ENCODE measurements at regions not wholly inside any gene's neighbourhood (a gene's known extent, or its start where the extent isn't known, plus 50 kb on each side); places are given as distances from the start of the nearest gene placed in this dataset.
A peak's percentile ranks its signal among the peaks of the same experiment; 100 is the strongest.

- TF ChIP-seq CTCF (IDR thresholded peaks at IDR 0.05; ENCODE audit: insufficient read depth, low read depth, low read length, missing control alignments), result no peak
- no peak for DNase-seq (ENCODE audit: low read depth)
Measured at GRCh38 chr9:103625161-103625804, 468.8 kb upstream of the SMC2 start.

GRCh38 chr9:103627731-103628130, 466.4 kb upstream of the SMC2 start:
- no peak for TF ChIP-seq CTCF (IDR thresholded peaks at IDR 0.05; ENCODE audit: insufficient read depth, low read depth, low read length, missing control alignments)
- peak; percentile 86 for DNase-seq (ENCODE audit: low read depth)

More at GRCh38 chr9:103625161-103625804, 468.8 kb upstream of the SMC2 start:
- H3K4me3 ChIP-seq (ENCODE audit: low read length), result no peak overlapping the region

GRCh38 chr9:103649086-103649485, 445.0 kb upstream of the SMC2 start:
- DNase-seq (ENCODE audit: low read depth), result no peak
- no peak for TF ChIP-seq CTCF (IDR thresholded peaks at IDR 0.05; ENCODE audit: insufficient read depth, low read depth, low read length, missing control alignments)
- no peak overlapping the region for H3K4me3 ChIP-seq (ENCODE audit: low read length)

More at GRCh38 chr9:103627731-103628130, 466.4 kb upstream of the SMC2 start:
- no peak overlapping the region for H3K4me3 ChIP-seq (ENCODE audit: low read length)

GRCh38 chr9:103658156-103658555, 436.0 kb upstream of the SMC2 start:
- TF ChIP-seq CTCF (IDR thresholded peaks at IDR 0.05; ENCODE audit: insufficient read depth, low read depth, low read length, missing control alignments), result no peak
- no peak for DNase-seq (ENCODE audit: low read depth)
- H3K4me3 ChIP-seq (ENCODE audit: low read length), result no peak overlapping the region

GRCh38 chr9:103660830-103661229, 433.3 kb upstream of the SMC2 start:
- TF ChIP-seq CTCF (IDR thresholded peaks at IDR 0.05; ENCODE audit: insufficient read depth, low read depth, low read length, missing control alignments), result no peak
- DNase-seq (ENCODE audit: low read depth), result no peak
- H3K4me3 ChIP-seq (ENCODE audit: low read length), result no peak overlapping the region

GRCh38 chr9:103661663-103662062, 432.4 kb upstream of the SMC2 start:
- no peak overlapping the region for H3K4me3 ChIP-seq (ENCODE audit: low read length)
- no peak for DNase-seq (ENCODE audit: low read depth)
- no peak for TF ChIP-seq CTCF (IDR thresholded peaks at IDR 0.05; ENCODE audit: insufficient read depth, low read depth, low read length, missing control alignments)

- DNase-seq (ENCODE audit: low read depth), result no peak
- no peak overlapping the region for H3K4me3 ChIP-seq (ENCODE audit: low read length)
- TF ChIP-seq CTCF (IDR thresholded peaks at IDR 0.05; ENCODE audit: insufficient read depth, low read depth, low read length, missing control alignments), result no peak
Measured at GRCh38 chr9:103669296-103669695, 424.8 kb upstream of the SMC2 start.
